IPS DF 4.7 (cell line): ENCODE measurements at regions not wholly inside any gene's neighbourhood (a gene's known extent, or its start where the extent isn't known, plus 50 kb on each side); places are given as distances from the start of the nearest gene placed in this dataset.
"Not testable (repeated sequence)": the region's sequence is repeated elsewhere in the genome, so short reads cannot be mapped to it uniquely, and the experiment has no call there.

Experiments
- DNase-seq: peaks from one replicate; pipeline ENCODE4 v3.0.0-alpha.2; 2013; ENCODE audit warnings: low spot score; ENCODE audit errors: extremely low read depth

- DNase-seq = no peak
Measured at GRCh38 chr13:103639326-103639725, 573.1 kb upstream of the SLC10A2 start.

GRCh38 chr13:103638706-103639105, 572.5 kb upstream of the SLC10A2 start:
- no peak for DNase-seq

GRCh38 chr13:103634066-103634465, 567.8 kb upstream of the SLC10A2 start:
- no peak for DNase-seq

- DNase-seq = no peak
Measured at GRCh38 chr13:103625194-103625593, 559.0 kb upstream of the SLC10A2 start.

GRCh38 chr13:103618151-103618550, 551.9 kb upstream of the SLC10A2 start:
- DNase-seq = no peak

- no peak for DNase-seq
Measured at GRCh38 chr13:103615771-103616170, 549.6 kb upstream of the SLC10A2 start.

- DNase-seq = no peak
Measured at GRCh38 chr13:103614761-103615160, 548.5 kb upstream of the SLC10A2 start.

GRCh38 chr13:103607995-103608394, 541.8 kb upstream of the SLC10A2 start:
- DNase-seq = no peak

- no peak for DNase-seq
Measured at GRCh38 chr13:103605546-103606326, 539.5 kb upstream of the SLC10A2 start.

GRCh38 chr13:103599870-103600269, 533.7 kb upstream of the SLC10A2 start:
- DNase-seq = not testable (repeated sequence)

- no peak for DNase-seq
Measured at GRCh38 chr13:103598671-103599070, 532.5 kb upstream of the SLC10A2 start.

- no peak for DNase-seq
Measured at GRCh38 chr13:103573446-103573845, 507.2 kb upstream of the SLC10A2 start.

GRCh38 chr13:103568314-103568713, 502.1 kb upstream of the SLC10A2 start:
- DNase-seq = no peak

GRCh38 chr13:103557878-103558277, 491.7 kb upstream of the SLC10A2 start:
- DNase-seq = no peak

- no peak for DNase-seq
Measured at GRCh38 chr13:103556681-103557080, 490.5 kb upstream of the SLC10A2 start.

- no peak for DNase-seq
Measured at GRCh38 chr13:103547914-103548313, 481.7 kb upstream of the SLC10A2 start.

GRCh38 chr13:103546271-103546670, 480.1 kb upstream of the SLC10A2 start:
- no peak for DNase-seq

- DNase-seq = no peak
Measured at GRCh38 chr13:103542648-103543047, 476.4 kb upstream of the SLC10A2 start.

GRCh38 chr13:103540382-103540765, 474.2 kb upstream of the SLC10A2 start:
- DNase-seq = no peak

GRCh38 chr13:103539721-103540381, 473.6 kb upstream of the SLC10A2 start:
- no peak for DNase-seq

- no peak for DNase-seq
Measured at GRCh38 chr13:103539265-103539664, 473.0 kb upstream of the SLC10A2 start.

GRCh38 chr13:103537616-103538015, 471.4 kb upstream of the SLC10A2 start:
- DNase-seq = no peak

- DNase-seq = no peak
Measured at GRCh38 chr13:103531278-103531677, 465.1 kb upstream of the SLC10A2 start.
